T-helper 2 cell treated with Interferon-gamma antibody and Interleukin-4, amounts not matched to agents 5 μg/mL and 100 μg/mL, for 36 hours (primary cell): ENCODE measurements at regions not wholly inside any gene's neighbourhood (a gene's known extent, or its start where the extent isn't known, plus 50 kb on each side); places are given as distances from the start of the nearest gene placed in this dataset.
"Not testable (repeated sequence)": the region's sequence is repeated elsewhere in the genome, so short reads cannot be mapped to it uniquely, and the experiment has no call there.

ENCODE experiments used
- DNase-seq: peaks from one replicate; pipeline ENCODE4 v3.0.0; 2021; ENCODE audit warnings: low spot score
- H3K27ac Mint-ChIP-seq: one replicate; pipeline ENCODE4 v1.8.0; 2021; ENCODE audit warnings: mild to moderate bottlenecking, mixed read lengths
- H3K27me3 Mint-ChIP-seq: one replicate; pipeline ENCODE4 v1.8.0; 2021; ENCODE audit warnings: low read depth, mixed read lengths
- H3K36me3 Mint-ChIP-seq: one replicate; pipeline ENCODE4 v1.8.0; 2021; ENCODE audit warnings: low read depth, mixed read lengths
- H3K4me1 Mint-ChIP-seq: one replicate; pipeline ENCODE4 v1.8.0; 2021; ENCODE audit warnings: low read depth, mixed read lengths
- H3K4me3 Mint-ChIP-seq: one replicate; pipeline ENCODE4 v1.8.0; 2022; ENCODE audit warnings: mild to moderate bottlenecking, moderate library complexity, mixed read lengths
- H3K9me3 Mint-ChIP-seq: one replicate; pipeline ENCODE4 v1.8.0; 2021; ENCODE audit warnings: mixed read lengths

GRCh38 chr14:53628261-53628660 lies 328.4 kb downstream of the BMP4 start:
- H3K4me3 Mint-ChIP-seq: no peak overlapping the region
- no peaks in the 10 kb centered on the region for H3K27me3 Mint-ChIP-seq
- no peak for DNase-seq

GRCh38 chr14:53626761-53627160 lies 329.9 kb downstream of the BMP4 start:
- Mint-ChIP-seq H3K4me3 (no peak overlapping the region), H3K9me3 (no peaks in the 10 kb centered on the region), H3K27ac (no peak overlapping the region), H3K4me1 (no peaks in the 10 kb centered on the region), H3K27me3 (no peaks in the 10 kb centered on the region), H3K36me3 (no peaks in the 10 kb centered on the region)
- DNase-seq: no peak

More at GRCh38 chr14:53628261-53628660, 328.4 kb downstream of the BMP4 start:
- Mint-ChIP-seq H3K36me3 (no peaks in the 10 kb centered on the region), H3K9me3 (no peaks in the 10 kb centered on the region), H3K4me1 (no peaks in the 10 kb centered on the region), H3K27ac (no peak overlapping the region)

GRCh38 chr14:53622447-53622846 lies 334.2 kb downstream of the BMP4 start:
- Mint-ChIP-seq H3K27me3 (no peaks in the 10 kb centered on the region), H3K9me3 (no peaks in the 10 kb centered on the region), H3K4me1 (no peaks in the 10 kb centered on the region), H3K4me3 (no peak overlapping the region), H3K36me3 (no peaks in the 10 kb centered on the region), H3K27ac (no peak overlapping the region)
- no peak for DNase-seq

- no peaks in the 10 kb centered on the region for H3K4me1 Mint-ChIP-seq
- H3K4me3 Mint-ChIP-seq: no peak overlapping the region
- DNase-seq: no peak
- no peaks in the 10 kb centered on the region for H3K36me3 Mint-ChIP-seq
- H3K27me3 Mint-ChIP-seq: no peaks in the 10 kb centered on the region
- no peaks in the 10 kb centered on the region for H3K9me3 Mint-ChIP-seq
- H3K27ac Mint-ChIP-seq: no peak overlapping the region
Measured at GRCh38 chr14:53621921-53622320, 334.7 kb downstream of the BMP4 start.

GRCh38 chr14:53621433-53621832 lies 335.2 kb downstream of the BMP4 start:
- no peak for DNase-seq
- H3K27ac Mint-ChIP-seq: no peak overlapping the region
- no peaks in the 10 kb centered on the region for H3K27me3 Mint-ChIP-seq
- H3K36me3 Mint-ChIP-seq: no peaks in the 10 kb centered on the region
- no peak overlapping the region for H3K4me3 Mint-ChIP-seq
- H3K9me3 Mint-ChIP-seq: no peaks in the 10 kb centered on the region
- no peaks in the 10 kb centered on the region for H3K4me1 Mint-ChIP-seq

GRCh38 chr14:53620890-53621289 lies 335.7 kb downstream of the BMP4 start:
- no peaks in the 10 kb centered on the region for H3K36me3 Mint-ChIP-seq
- no peaks in the 10 kb centered on the region for H3K9me3 Mint-ChIP-seq
- H3K4me1 Mint-ChIP-seq: no peaks in the 10 kb centered on the region
- H3K27me3 Mint-ChIP-seq: no peaks in the 10 kb centered on the region
- H3K27ac Mint-ChIP-seq: no peak overlapping the region
- DNase-seq: no peak
- no peak overlapping the region for H3K4me3 Mint-ChIP-seq

- H3K9me3 Mint-ChIP-seq: no peaks in the 10 kb centered on the region
- H3K4me3 Mint-ChIP-seq: no peak overlapping the region
- H3K4me1 Mint-ChIP-seq: no peaks in the 10 kb centered on the region
- no peak overlapping the region for H3K27ac Mint-ChIP-seq
- no peaks in the 10 kb centered on the region for H3K27me3 Mint-ChIP-seq
- no peaks in the 10 kb centered on the region for H3K36me3 Mint-ChIP-seq
- no peak for DNase-seq
Measured at GRCh38 chr14:53620317-53620716, 336.3 kb downstream of the BMP4 start.

- DNase-seq: no peak
- no peaks in the 10 kb centered on the region for H3K36me3 Mint-ChIP-seq
- H3K27me3 Mint-ChIP-seq: no peaks in the 10 kb centered on the region
- H3K27ac Mint-ChIP-seq: no peak overlapping the region
- H3K9me3 Mint-ChIP-seq: no peaks in the 10 kb centered on the region
- no peaks in the 10 kb centered on the region for H3K4me1 Mint-ChIP-seq
- H3K4me3 Mint-ChIP-seq: no peak overlapping the region
Measured at GRCh38 chr14:53619691-53620231, 336.9 kb downstream of the BMP4 start.

GRCh38 chr14:53616536-53616935 lies 340.1 kb downstream of the BMP4 start:
- not testable (repeated sequence) for DNase-seq, H3K9me3 Mint-ChIP-seq, H3K4me1 Mint-ChIP-seq, H3K27me3 Mint-ChIP-seq, H3K4me3 Mint-ChIP-seq, H3K27ac Mint-ChIP-seq, H3K36me3 Mint-ChIP-seq

- H3K9me3 Mint-ChIP-seq: no peaks in the 10 kb centered on the region
- no peak overlapping the region for H3K4me3 Mint-ChIP-seq
- no peaks in the 10 kb centered on the region for H3K4me1 Mint-ChIP-seq
- H3K27me3 Mint-ChIP-seq: no peaks in the 10 kb centered on the region
- DNase-seq: no peak
- no peak overlapping the region for H3K27ac Mint-ChIP-seq
- H3K36me3 Mint-ChIP-seq: no peaks in the 10 kb centered on the region
Measured at GRCh38 chr14:53615252-53615651, 341.4 kb downstream of the BMP4 start.

- Mint-ChIP-seq H3K27ac (no peak overlapping the region), H3K4me3 (peak overlapping the region; percentile 29), H3K27me3 (no peaks in the 10 kb centered on the region), H3K4me1 (no peaks in the 10 kb centered on the region), H3K9me3 (no peaks in the 10 kb centered on the region), H3K36me3 (no peaks in the 10 kb centered on the region)
- no peak for DNase-seq
Measured at GRCh38 chr14:53613404-53614253, 343.0 kb downstream of the BMP4 start.

- no peaks in the 10 kb centered on the region for H3K9me3 Mint-ChIP-seq
- H3K4me3 Mint-ChIP-seq: no peak overlapping the region
- no peaks in the 10 kb centered on the region for H3K27me3 Mint-ChIP-seq
- H3K27ac Mint-ChIP-seq: no peak overlapping the region
- no peaks in the 10 kb centered on the region for H3K4me1 Mint-ChIP-seq
- H3K36me3 Mint-ChIP-seq: no peaks in the 10 kb centered on the region
- DNase-seq: no peak
Measured at GRCh38 chr14:53610947-53611346, 345.7 kb downstream of the BMP4 start.

GRCh38 chr14:53609009-53609408 lies 347.6 kb downstream of the BMP4 start:
- H3K4me1 Mint-ChIP-seq: no peaks in the 10 kb centered on the region
- no peaks in the 10 kb centered on the region for H3K36me3 Mint-ChIP-seq
- H3K4me3 Mint-ChIP-seq: no peak overlapping the region
- H3K9me3 Mint-ChIP-seq: no peaks in the 10 kb centered on the region
- no peak overlapping the region for H3K27ac Mint-ChIP-seq
- H3K27me3 Mint-ChIP-seq: no peaks in the 10 kb centered on the region
- DNase-seq: no peak

GRCh38 chr14:53608369-53608768 lies 348.3 kb downstream of the BMP4 start:
- DNase-seq: no peak
- Mint-ChIP-seq H3K4me1 (no peaks in the 10 kb centered on the region), H3K36me3 (no peaks in the 10 kb centered on the region), H3K4me3 (no peak overlapping the region), H3K27me3 (no peaks in the 10 kb centered on the region), H3K9me3 (no peaks in the 10 kb centered on the region), H3K27ac (no peak overlapping the region)

GRCh38 chr14:53606203-53606602 lies 350.4 kb downstream of the BMP4 start:
- DNase-seq: no peak
- Mint-ChIP-seq H3K4me3 (no peak overlapping the region), H3K27ac (no peak overlapping the region), H3K27me3 (no peaks in the 10 kb centered on the region), H3K9me3 (no peaks in the 10 kb centered on the region), H3K4me1 (no peaks in the 10 kb centered on the region), H3K36me3 (no peaks in the 10 kb centered on the region)
